ENCODE measurements at regions not wholly inside any gene's neighbourhood (a gene's known extent, or its start where the extent isn't known, plus 50 kb on each side); places are given as distances from the start of the nearest gene placed in this dataset.
"Not testable (repeated sequence)": the region's sequence is repeated elsewhere in the genome, so short reads cannot be mapped to it uniquely, and the experiment has no call there.

DNA sequence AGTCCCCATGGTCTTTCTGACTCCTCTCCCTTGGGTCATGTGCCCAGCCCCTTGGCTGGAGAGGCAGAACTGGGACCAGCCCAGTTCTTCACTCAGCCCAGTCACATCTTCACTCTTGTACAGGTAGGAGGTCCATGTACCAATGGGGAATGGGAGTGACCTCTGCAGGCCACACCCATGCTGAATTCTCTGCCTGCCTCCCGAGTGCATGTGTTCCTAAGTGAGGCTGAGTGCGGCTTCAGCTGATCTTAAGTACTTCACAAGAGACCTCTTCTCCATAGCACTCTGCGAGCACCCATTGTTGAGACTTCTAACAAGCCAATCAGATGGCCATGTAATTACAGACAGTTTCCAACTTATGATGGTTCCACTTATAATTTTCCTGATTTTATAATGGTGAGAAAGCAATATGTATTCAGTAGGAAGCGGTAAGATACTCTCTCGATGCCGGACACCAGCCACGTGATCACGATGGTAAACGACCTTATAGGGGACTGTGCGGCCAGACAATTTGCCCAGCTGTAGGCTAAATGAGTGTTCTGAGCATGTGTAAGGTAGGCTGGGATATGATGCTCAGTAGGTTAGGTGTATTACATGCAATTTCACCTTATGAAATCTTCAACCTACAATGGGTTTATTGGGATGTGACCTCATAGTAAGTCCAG, 112.1 kb downstream of the KLF13 start:
- TF ChIP-seq, protein P1, sequence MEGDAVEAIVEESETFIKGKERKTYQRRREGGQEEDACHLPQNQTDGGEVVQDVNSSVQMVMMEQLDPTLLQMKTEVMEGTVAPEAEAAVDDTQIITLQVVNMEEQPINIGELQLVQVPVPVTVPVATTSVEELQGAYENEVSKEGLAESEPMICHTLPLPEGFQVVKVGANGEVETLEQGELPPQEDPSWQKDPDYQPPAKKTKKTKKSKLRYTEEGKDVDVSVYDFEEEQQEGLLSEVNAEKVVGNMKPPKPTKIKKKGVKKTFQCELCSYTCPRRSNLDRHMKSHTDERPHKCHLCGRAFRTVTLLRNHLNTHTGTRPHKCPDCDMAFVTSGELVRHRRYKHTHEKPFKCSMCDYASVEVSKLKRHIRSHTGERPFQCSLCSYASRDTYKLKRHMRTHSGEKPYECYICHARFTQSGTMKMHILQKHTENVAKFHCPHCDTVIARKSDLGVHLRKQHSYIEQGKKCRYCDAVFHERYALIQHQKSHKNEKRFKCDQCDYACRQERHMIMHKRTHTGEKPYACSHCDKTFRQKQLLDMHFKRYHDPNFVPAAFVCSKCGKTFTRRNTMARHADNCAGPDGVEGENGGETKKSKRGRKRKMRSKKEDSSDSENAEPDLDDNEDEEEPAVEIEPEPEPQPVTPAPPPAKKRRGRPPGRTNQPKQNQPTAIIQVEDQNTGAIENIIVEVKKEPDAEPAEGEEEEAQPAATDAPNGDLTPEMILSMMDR (IDR thresholded peaks at IDR 0.05; ENCODE audit: extremely low read depth, missing control alignments), result peak; percentile 4
- DNase-seq (ENCODE audit: low spot score), result no peak

DNA sequence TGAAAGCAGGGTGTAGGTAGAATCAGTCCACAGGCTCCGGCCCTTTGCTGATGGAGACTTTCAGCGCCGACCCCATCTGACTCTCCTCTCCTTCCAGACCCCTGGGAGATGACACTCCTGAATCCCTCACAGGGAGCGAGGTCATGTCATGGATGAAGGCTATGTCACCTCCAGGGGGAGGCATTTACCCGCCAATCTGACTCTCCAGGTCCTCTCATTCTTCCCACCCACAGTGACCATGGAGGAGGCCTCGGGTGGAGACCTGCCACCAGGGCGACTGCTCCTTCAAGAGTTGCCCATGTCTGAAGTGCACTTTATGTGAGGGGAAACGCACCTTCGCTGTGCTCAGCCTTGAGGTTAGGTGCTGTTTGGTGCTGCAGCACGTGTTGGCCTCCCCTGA, 112.7 kb downstream of the KLF13 start:
- TF ChIP-seq, protein P1 (IDR thresholded peaks at IDR 0.05; ENCODE audit: extremely low read depth, missing control alignments), result peak; percentile 59
- DNase-seq (ENCODE audit: low spot score), result peak; percentile 64

DNA sequence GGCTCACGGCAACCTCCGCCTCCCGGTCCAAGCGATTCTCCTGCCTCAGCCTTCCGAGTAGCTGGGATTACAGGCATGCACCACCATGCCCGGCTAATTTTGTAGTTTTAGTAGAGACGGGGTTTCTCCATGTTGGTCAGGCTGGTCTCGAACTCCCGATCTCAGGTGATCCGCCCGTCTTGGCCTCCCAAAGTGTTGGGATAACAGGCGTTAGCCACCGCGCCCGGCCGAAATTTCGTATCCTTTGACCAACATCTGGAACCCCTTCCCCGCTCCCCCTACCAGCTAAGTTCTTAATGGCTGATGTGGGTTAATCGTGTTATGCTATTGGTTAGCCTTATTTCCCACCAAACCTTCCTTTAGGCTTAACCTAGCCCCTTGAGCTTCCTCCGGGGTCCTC, 113.6 kb downstream of the KLF13 start:
- not testable (repeated sequence) for DNase-seq (ENCODE audit: low spot score)

DNA sequence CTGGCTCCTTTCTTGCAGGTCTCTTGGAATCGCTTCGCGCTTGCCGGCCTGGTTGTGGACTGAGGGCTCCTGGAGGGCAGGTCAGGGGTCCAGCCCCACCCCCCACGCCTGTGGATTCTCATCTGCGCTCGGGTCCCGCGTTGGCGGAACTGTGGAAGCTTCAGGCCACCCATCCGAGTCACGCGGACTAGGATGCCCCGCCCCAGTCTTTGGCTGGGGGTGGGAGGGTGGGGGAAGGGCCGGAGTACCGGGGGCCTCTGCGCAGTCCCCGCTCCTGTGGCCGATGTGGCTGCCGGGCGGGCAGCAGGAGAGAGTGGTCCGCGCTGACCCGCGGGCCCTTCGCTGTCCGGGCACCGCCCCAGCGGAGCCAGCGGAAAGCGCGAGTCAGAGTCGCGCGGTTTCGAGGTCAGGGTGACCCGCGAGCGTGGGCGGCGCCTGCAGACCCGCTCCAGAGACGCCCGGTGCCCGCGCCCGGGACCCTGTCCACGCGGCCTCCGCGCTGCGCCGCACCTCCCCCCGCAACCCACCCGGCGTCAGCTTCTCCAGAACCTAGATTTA, 114.2 kb downstream of the KLF13 start:
- TF ChIP-seq, protein P1 (IDR thresholded peaks at IDR 0.05; ENCODE audit: extremely low read depth, missing control alignments), result no peak
- DNase-seq (ENCODE audit: low spot score), result no peak

DNA sequence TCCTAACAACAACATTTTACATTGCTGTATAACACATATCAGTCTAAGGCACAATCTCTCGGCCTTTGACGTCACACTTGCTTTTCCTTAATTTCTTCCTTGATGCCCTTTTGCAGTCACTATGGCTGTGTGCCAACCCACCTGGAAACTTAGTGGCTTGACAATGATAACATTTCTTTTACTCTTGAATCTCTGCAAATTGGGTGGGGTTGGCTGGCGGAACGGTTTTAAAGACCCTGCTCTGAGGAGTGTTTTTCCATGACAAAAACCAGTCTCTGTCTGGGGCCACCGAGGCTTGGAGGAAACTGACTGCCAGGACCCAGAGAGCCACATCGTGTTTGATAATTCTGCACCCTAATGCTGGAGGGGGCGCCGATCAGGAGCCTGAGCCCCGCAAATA, 115.6 kb downstream of the KLF13 start:
- no peak for DNase-seq (ENCODE audit: low spot score)
- TF ChIP-seq, protein P1 (IDR thresholded peaks at IDR 0.05; ENCODE audit: extremely low read depth, missing control alignments), result no peak

DNA sequence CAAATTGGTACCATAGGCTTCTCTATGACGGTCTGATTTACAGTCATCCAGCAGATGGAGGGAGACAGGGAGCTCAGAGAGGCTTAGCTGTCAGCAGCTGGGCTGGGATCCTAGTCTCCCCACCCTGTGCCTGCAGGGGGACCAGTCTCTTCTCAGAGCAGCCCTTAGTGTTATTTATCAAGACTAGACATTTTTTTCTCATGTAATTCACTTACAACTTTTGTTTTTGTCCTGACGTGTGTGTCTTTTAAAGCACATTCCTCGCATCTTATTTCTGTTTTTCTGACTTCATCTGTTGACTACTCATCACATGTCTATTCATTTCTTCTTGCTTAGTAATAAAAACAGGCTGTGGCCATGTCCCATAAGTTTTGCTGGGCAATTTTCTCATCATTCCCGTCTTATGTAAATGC, 116.1 kb downstream of the KLF13 start:
- TF ChIP-seq, protein P1 (IDR thresholded peaks at IDR 0.05; ENCODE audit: extremely low read depth, missing control alignments), result no peak
- no peak for DNase-seq (ENCODE audit: low spot score)

DNA sequence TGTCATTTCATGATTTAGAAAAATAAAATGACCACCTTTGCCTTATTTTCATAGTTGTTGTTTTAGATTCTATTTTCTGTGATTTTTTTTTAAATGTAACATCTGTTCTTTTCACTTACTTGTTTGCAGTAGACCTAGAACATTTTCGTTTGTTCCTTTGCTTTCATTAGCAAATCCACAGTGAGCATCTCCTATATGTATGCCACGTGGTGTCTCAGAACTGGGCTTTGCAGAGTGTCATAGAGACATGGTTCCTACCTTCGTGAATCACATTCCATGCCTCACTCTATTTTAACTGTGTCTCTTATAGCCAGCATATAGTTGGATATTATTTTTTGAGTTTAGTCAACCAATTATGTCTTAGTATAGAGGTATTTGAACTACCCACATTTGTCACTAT, 118.2 kb downstream of the KLF13 start:
- no peak for DNase-seq (ENCODE audit: low spot score)
- TF ChIP-seq, protein P1 (IDR thresholded peaks at IDR 0.05; ENCODE audit: extremely low read depth, missing control alignments), result no peak

DNA sequence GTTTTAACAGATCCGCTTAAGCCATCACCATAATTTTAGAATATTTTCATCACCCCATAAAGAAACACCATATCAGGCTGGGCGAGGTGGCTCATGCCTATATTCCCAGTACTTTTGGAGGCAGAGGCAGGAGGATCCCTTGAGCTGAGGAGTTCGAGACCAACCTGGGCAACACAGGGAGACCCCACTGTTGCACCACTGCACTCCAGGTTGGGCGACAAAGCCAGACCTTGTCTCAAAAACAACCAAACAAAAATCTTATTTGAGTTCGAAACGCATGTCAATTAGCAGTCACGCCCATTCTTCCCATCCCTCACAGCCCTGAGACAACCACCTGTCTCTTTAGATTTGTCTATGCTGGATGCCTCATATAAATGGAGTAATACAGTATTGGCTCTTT, 119.9 kb downstream of the KLF13 start:
- TF ChIP-seq, protein P1 (IDR thresholded peaks at IDR 0.05; ENCODE audit: extremely low read depth, missing control alignments), result no peak
- no peak for DNase-seq (ENCODE audit: low spot score)

Measured in GM20000 (cell line).